ENCODE measurements at regions not wholly inside any gene's neighbourhood (a gene's known extent, or its start where the extent isn't known, plus 50 kb on each side); places are given as distances from the start of the nearest gene placed in this dataset.
"Not testable (repeated sequence)": the region's sequence is repeated elsewhere in the genome, so short reads cannot be mapped to it uniquely, and the experiment has no call there.

DNA sequence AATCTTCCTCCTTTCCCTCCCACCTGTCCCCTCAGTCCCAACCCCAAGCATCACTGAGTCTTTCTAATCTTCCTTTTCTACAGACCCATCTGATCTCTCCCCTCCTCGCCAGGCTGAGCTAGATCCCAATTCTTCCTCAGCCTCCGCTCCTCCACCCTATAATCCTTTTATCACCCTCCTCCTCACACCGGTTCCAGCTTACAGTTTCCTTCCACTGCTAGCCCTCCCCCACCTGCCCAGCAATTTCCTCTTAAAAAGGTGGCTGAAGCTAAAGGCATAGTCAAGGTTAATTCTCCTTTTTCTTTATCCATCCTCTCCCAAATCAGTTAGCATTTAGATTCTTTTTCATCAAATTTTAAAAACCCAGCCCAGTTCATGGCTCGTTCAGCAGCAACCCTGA, 470.6 kb upstream of the NUDT12 start:
- TF ChIP-seq, protein P1, sequence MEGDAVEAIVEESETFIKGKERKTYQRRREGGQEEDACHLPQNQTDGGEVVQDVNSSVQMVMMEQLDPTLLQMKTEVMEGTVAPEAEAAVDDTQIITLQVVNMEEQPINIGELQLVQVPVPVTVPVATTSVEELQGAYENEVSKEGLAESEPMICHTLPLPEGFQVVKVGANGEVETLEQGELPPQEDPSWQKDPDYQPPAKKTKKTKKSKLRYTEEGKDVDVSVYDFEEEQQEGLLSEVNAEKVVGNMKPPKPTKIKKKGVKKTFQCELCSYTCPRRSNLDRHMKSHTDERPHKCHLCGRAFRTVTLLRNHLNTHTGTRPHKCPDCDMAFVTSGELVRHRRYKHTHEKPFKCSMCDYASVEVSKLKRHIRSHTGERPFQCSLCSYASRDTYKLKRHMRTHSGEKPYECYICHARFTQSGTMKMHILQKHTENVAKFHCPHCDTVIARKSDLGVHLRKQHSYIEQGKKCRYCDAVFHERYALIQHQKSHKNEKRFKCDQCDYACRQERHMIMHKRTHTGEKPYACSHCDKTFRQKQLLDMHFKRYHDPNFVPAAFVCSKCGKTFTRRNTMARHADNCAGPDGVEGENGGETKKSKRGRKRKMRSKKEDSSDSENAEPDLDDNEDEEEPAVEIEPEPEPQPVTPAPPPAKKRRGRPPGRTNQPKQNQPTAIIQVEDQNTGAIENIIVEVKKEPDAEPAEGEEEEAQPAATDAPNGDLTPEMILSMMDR (IDR thresholded peaks at IDR 0.05), result not testable (repeated sequence)
- TF ChIP-seq POLR2A, POLR2AphosphoS5 (IDR thresholded peaks at IDR 0.05): not testable (repeated sequence)
